ENCODE measurements at regions not wholly inside any gene's neighbourhood (a gene's known extent, or its start where the extent isn't known, plus 50 kb on each side); places are given as distances from the start of the nearest gene placed in this dataset.

DNA sequence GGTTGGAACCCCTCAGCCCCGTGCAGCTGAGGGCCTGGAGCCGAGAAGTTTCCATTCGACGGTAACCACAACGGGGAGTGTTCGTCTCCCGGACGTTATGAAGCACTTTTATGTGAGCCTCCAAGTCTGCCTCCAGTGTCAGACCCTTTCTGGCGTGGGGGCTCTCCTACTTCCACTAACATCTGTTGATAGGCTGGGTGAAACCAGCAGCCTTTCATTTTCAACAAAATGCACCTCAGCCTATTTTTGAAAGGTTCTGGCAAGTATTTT, 257.4 kb downstream of the THBS2 start:
- TF ChIP-seq EZH2 (IDR thresholded peaks at IDR 0.05; ENCODE audit: borderline replicate concordance, low read depth, low read length, severe bottlenecking) (no peak), CTCF (IDR thresholded peaks at IDR 0.05; ENCODE audit: borderline replicate concordance, extremely low read depth, low read length, poor library complexity, severe bottlenecking) (no peak)
